NOMO-1 (cell line): ENCODE measurements at regions not wholly inside any gene's neighbourhood (a gene's known extent, or its start where the extent isn't known, plus 50 kb on each side); places are given as distances from the start of the nearest gene placed in this dataset.
"Not testable (repeated sequence)": the region's sequence is repeated elsewhere in the genome, so short reads cannot be mapped to it uniquely, and the experiment has no call there.

Experiments used
- DNase-seq, 2 experiments: peaks; one replicate each; lab custom pipeline; 2025; ENCODE audit not compliant: unreplicated experiment in 2 of 2; lab: John Stamatoyannopoulos, UW

- DNase-seq: no peak
Measured at GRCh38 chr10:9999627-10000026, 1018.0 kb upstream of the CELF2 start.

- no peak for DNase-seq
Measured at GRCh38 chr10:10007957-10008356, 1009.7 kb upstream of the CELF2 start.

- no peak for DNase-seq
Measured at GRCh38 chr10:10010397-10010796, 1007.3 kb upstream of the CELF2 start.

GRCh38 chr10:10014846-10015245, 1002.8 kb upstream of the CELF2 start:
- DNase-seq: no peak

- DNase-seq: no peak
Measured at GRCh38 chr10:10017716-10018115, 1000.0 kb upstream of the CELF2 start.

GRCh38 chr10:10020945-10021344, 996.7 kb upstream of the CELF2 start:
- no peak for DNase-seq

GRCh38 chr10:10032991-10033390, 984.7 kb upstream of the CELF2 start:
- no peak for DNase-seq

GRCh38 chr10:10038348-10038747, 979.3 kb upstream of the CELF2 start:
- no peak for DNase-seq

- no peak for DNase-seq
Measured at GRCh38 chr10:10039595-10039994, 978.1 kb upstream of the CELF2 start.

- DNase-seq: no peak
Measured at GRCh38 chr10:10043083-10043482, 974.6 kb upstream of the CELF2 start.

- no peak for DNase-seq
Measured at GRCh38 chr10:10044922-10045764, 972.5 kb upstream of the CELF2 start.

GRCh38 chr10:10045765-10046028, 972.0 kb upstream of the CELF2 start:
- no peak for DNase-seq

- no peak for DNase-seq
Measured at GRCh38 chr10:10047426-10047825, 970.2 kb upstream of the CELF2 start.

- DNase-seq: no peak
Measured at GRCh38 chr10:10053051-10053450, 964.6 kb upstream of the CELF2 start.

GRCh38 chr10:10054466-10054865, 963.2 kb upstream of the CELF2 start:
- no peak for DNase-seq

GRCh38 chr10:10055656-10056442, 961.8 kb upstream of the CELF2 start:
- no peak for DNase-seq

GRCh38 chr10:10056961-10057360, 960.7 kb upstream of the CELF2 start:
- no peak for DNase-seq

- no peak for DNase-seq
Measured at GRCh38 chr10:10067644-10068043, 950.0 kb upstream of the CELF2 start.

GRCh38 chr10:10074847-10075246, 942.8 kb upstream of the CELF2 start:
- DNase-seq: not testable (repeated sequence)

- no peak for DNase-seq
Measured at GRCh38 chr10:10078446-10078845, 939.2 kb upstream of the CELF2 start.

GRCh38 chr10:10092581-10092980, 925.1 kb upstream of the CELF2 start:
- no peak for DNase-seq

- DNase-seq: no peak
Measured at GRCh38 chr10:10093021-10093420, 924.7 kb upstream of the CELF2 start.
